CD8-positive, alpha-beta memory T cell (primary cell): ENCODE measurements at regions not wholly inside any gene's neighbourhood (a gene's known extent, or its start where the extent isn't known, plus 50 kb on each side); places are given as distances from the start of the nearest gene placed in this dataset.
A peak's percentile ranks its signal among the peaks of the same experiment; 100 is the strongest.

Experiments
- CTCF ChIA-PET: fragments of 350-600 bp; sonication (Branson Sonifier 250); formaldehyde crosslinking; loops from one replicate; lab custom pipeline; 2021; ENCODE audit warnings: antibody characterized with exemption; lab: Charles Lee
- POLR2A ChIA-PET: fragments of 350-600 bp; sonication (Branson Sonifier 250); formaldehyde crosslinking; loops from one replicate; lab custom pipeline; 2021; ENCODE audit warnings: antibody characterized with exemption; lab: Charles Lee
- DNase-seq, 5 donors: peaks; one replicate each; pipeline versions ENCODE4 v3.0.0 to v3.0.0-alpha.2; 2020 to 2022; ENCODE audit warnings: mixed read lengths in 1 of 5
- H3K27ac ChIP-seq: one replicate; pipeline ENCODE4 v1.7.0; 2013; ENCODE audit warnings: low read depth, mild to moderate bottlenecking, low read length, moderate library complexity
- H3K27me3 ChIP-seq: 2 replicates; pipeline ENCODE4 v1.7.0; 2013; ENCODE audit warnings: low read length, mild to moderate bottlenecking; ENCODE audit not compliant: insufficient read depth, poor library complexity, severe bottlenecking
- H3K36me3 ChIP-seq: 2 replicates; pipeline ENCODE4 v1.7.0; 2013; ENCODE audit warnings: mild to moderate bottlenecking, low read length, moderate library complexity; ENCODE audit not compliant: insufficient read depth
- H3K4me1 ChIP-seq: 2 replicates; pipeline ENCODE4 v1.7.0; 2013; ENCODE audit warnings: mild to moderate bottlenecking, low read length, moderate library complexity; ENCODE audit not compliant: insufficient read depth
- H3K4me3 ChIP-seq: 2 replicates; pipeline ENCODE4 v1.7.0; 2013; ENCODE audit warnings: mild to moderate bottlenecking, low read length
- H3K9me3 ChIP-seq: 2 replicates; pipeline ENCODE4 v1.7.0; 2013; ENCODE audit warnings: mild to moderate bottlenecking, low read length
- H3K27ac Mint-ChIP-seq, 8 donors: one replicate each; pipeline ENCODE4 v1.8.0; 2020 to 2021; ENCODE audit warnings: mixed read lengths in 8 of 8, mild to moderate bottlenecking in 6 of 8, inconsistent platforms in 3 of 8, moderate library complexity in 3 of 8
- H3K27me3 Mint-ChIP-seq, 2 donors: one replicate each; pipeline ENCODE4 v1.8.0; 2020 to 2021; ENCODE audit warnings: mixed read lengths in 2 of 2, mild to moderate bottlenecking in 1 of 2, moderate library complexity in 1 of 2
- H3K36me3 Mint-ChIP-seq, 3 donors: one replicate each; pipeline ENCODE4 v1.8.0; 2020 to 2021; ENCODE audit warnings: mixed read lengths in 3 of 3, inconsistent platforms in 1 of 3, mild to moderate bottlenecking in 1 of 3
- H3K4me1 Mint-ChIP-seq, 3 donors: one replicate each; pipeline ENCODE4 v1.8.0; 2020 to 2021; ENCODE audit warnings: mixed read lengths in 3 of 3, inconsistent platforms in 1 of 3, mild to moderate bottlenecking in 1 of 3
- H3K4me3 Mint-ChIP-seq, 7 donors: one replicate each; pipeline ENCODE4 v1.8.0; 2020 to 2021; ENCODE audit warnings: mixed read lengths in 7 of 7, mild to moderate bottlenecking in 6 of 7, moderate library complexity in 4 of 7, inconsistent platforms in 2 of 7
- H3K9me3 Mint-ChIP-seq, 5 donors: one replicate each; pipeline ENCODE4 v1.8.0; 2020 to 2022; ENCODE audit warnings: mixed read lengths in 5 of 5, mild to moderate bottlenecking in 3 of 5, moderate library complexity in 2 of 5, inconsistent platforms in 1 of 5

DNA sequence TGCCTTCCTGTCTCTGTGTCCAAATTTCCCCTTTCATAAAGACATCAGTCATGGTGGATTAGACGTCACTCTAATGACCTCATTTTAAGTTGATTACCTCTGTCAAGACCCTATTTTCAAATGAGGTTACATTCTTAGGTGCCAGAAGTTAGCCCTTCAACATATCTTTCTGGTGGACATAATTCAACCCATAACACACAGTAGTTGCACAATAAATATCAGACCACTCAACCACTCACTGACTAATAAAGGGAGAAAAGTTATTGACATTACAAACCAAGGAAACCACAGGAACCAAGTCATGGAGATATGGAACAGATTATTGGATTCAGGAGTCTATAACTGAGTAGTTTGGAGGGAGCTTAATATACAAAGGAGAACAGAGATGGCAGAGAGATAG is 377.4 kb upstream of the ACVR2A start:
- no peak overlapping the region for H3K27ac ChIP-seq
- H3K4me1 ChIP-seq, result no peaks in the 10 kb centered on the region
- H3K9me3 ChIP-seq, result no peaks in the 10 kb centered on the region
- H3K27me3 ChIP-seq, result no peaks in the 10 kb centered on the region
- CTCF ChIA-PET, result no interaction called here
- no peak for DNase-seq
- Mint-ChIP-seq H3K27ac (no peak overlapping the region), H3K4me1 (no peaks in the 10 kb centered on the region), H3K9me3 (no peaks in the 10 kb centered on the region), H3K27me3 (no peaks in the 10 kb centered on the region), H3K4me3 (no peak overlapping the region), H3K36me3 (no peaks in the 10 kb centered on the region)
- H3K4me3 ChIP-seq, result no peak overlapping the region
- no peaks in the 10 kb centered on the region for H3K36me3 ChIP-seq
- POLR2A ChIA-PET, result no interaction called here

- H3K27ac Mint-ChIP-seq, result no peak overlapping the region
- H3K9me3 ChIP-seq, result no peaks in the 10 kb centered on the region
- no peak overlapping the region for H3K27ac ChIP-seq
- no peaks in the 10 kb centered on the region for H3K27me3 ChIP-seq
- no peaks in the 10 kb centered on the region for H3K27me3 Mint-ChIP-seq
- no peaks in the 10 kb centered on the region for H3K9me3 Mint-ChIP-seq
- no peaks in the 10 kb centered on the region for H3K36me3 Mint-ChIP-seq
- no peaks in the 10 kb centered on the region for H3K4me1 ChIP-seq
- no peak for DNase-seq
- ChIA-PET CTCF (no interaction called here), POLR2A (no interaction called here)
- no peaks in the 10 kb centered on the region for H3K36me3 ChIP-seq
- H3K4me1 Mint-ChIP-seq, result no peaks in the 10 kb centered on the region
- no peak overlapping the region for H3K4me3 Mint-ChIP-seq
- H3K4me3 ChIP-seq, result no peak overlapping the region
Observed at GRCh38 chr2:147464737-147465357, 380.0 kb upstream of the ACVR2A start.

- no peaks in the 10 kb centered on the region for H3K9me3 ChIP-seq
- H3K27ac Mint-ChIP-seq, result no peak overlapping the region
- H3K4me1 ChIP-seq, result no peaks in the 10 kb centered on the region
- DNase-seq, result no peak
- H3K4me3 ChIP-seq, result no peak overlapping the region
- no peaks in the 10 kb centered on the region for H3K36me3 Mint-ChIP-seq
- H3K4me1 Mint-ChIP-seq, result no peaks in the 10 kb centered on the region
- no peak overlapping the region for H3K27ac ChIP-seq
- CTCF ChIA-PET, result no interaction called here
- H3K27me3 ChIP-seq, result no peaks in the 10 kb centered on the region
- POLR2A ChIA-PET, result no interaction called here
- H3K9me3 Mint-ChIP-seq, result no peaks in the 10 kb centered on the region
- no peaks in the 10 kb centered on the region for H3K27me3 Mint-ChIP-seq
- H3K36me3 ChIP-seq, result no peaks in the 10 kb centered on the region
- H3K4me3 Mint-ChIP-seq, result no peak overlapping the region
Observed at GRCh38 chr2:147463881-147464520, 380.8 kb upstream of the ACVR2A start.

DNA sequence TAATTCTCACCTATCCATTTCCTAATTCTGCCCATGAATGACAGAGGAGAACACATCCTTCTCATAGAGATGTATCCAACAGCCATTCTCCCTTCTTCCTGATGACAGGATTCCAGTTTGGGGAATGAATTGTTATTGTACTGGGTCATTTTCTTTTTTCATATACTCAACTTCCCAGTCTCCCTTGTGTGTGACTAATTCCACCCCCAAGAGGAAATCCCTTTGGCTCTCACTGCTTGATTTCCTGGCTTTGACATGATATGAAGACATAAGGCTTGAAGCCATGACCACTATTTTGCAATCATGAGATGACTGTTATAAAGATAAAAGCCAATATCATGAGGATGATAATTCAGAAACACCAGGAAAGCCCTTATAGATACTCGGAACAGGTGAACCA is 384.7 kb upstream of the ACVR2A start:
- Mint-ChIP-seq H3K27ac (peak overlapping the region in 1 of 8 donors; percentile 26), H3K27me3 (no peaks in the 10 kb centered on the region), H3K4me1 (no peaks in the 10 kb centered on the region), H3K4me3 (no peak overlapping the region), H3K36me3 (no peaks in the 10 kb centered on the region), H3K9me3 (no peaks in the 10 kb centered on the region)
- DNase-seq, result no peak
- Histone ChIP-seq H3K36me3 (no peaks in the 10 kb centered on the region), H3K27ac (no peak overlapping the region), H3K4me3 (no peak overlapping the region), H3K4me1 (no peaks in the 10 kb centered on the region), H3K27me3 (no peaks in the 10 kb centered on the region), H3K9me3 (no peaks in the 10 kb centered on the region)
- CTCF ChIA-PET, result interaction anchor here (1.0 kb wide), 1 partner anchor 11 kb away, joined by 3 read pairs; no protein-coding TSS in a partner anchor
- POLR2A ChIA-PET, result no interaction called here

GRCh38 chr2:147456779-147457178 is 388.1 kb upstream of the ACVR2A start:
- H3K4me3 Mint-ChIP-seq, result no peak overlapping the region
- no peak overlapping the region for H3K27ac ChIP-seq
- CTCF ChIA-PET, result no interaction called here
- no peak for DNase-seq
- H3K4me3 ChIP-seq, result no peak overlapping the region
- H3K9me3 ChIP-seq, result no peaks in the 10 kb centered on the region
- no peaks in the 10 kb centered on the region for H3K36me3 Mint-ChIP-seq
- no peak overlapping the region for H3K27ac Mint-ChIP-seq
- H3K9me3 Mint-ChIP-seq, result no peaks in the 10 kb centered on the region
- H3K27me3 Mint-ChIP-seq, result no peaks in the 10 kb centered on the region
- H3K4me1 Mint-ChIP-seq, result peaks cover 0 to 4% (median 0%) of the 10 kb centered on the region in 3 donors
- POLR2A ChIA-PET, result no interaction called here
- no peaks in the 10 kb centered on the region for H3K36me3 ChIP-seq
- no peaks in the 10 kb centered on the region for H3K27me3 ChIP-seq
- no peaks in the 10 kb centered on the region for H3K4me1 ChIP-seq

DNA sequence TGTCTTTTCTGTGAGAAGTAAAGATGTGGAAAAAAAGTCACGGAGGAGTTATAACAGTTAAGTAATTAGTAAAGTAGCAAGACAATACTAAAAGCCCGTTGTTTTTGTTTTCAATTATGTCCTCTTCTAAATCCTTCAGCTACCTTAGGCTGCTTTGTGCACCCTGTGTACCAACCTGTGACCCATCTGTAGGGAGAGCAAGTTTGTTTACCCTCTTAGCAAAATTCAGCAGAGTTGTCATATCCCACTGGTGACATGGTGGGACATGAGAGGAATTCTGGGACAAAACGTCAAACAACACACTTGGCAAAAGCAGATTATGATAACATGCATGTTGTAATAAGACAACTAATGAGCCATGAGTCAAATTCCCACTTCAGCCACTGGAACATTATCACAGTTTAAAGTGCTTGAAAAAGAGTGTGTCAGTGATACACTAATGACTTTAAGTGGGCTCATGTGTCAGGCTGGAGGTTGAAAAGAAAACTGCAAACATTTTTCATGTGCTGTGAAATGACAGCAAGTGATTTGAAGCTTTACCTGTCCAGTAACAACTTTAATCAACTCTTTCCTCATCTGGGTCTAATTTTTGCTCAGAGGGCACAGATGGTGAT is 392.8 kb upstream of the ACVR2A start:
- Mint-ChIP-seq H3K4me1 (peaks cover 2 to 26% (median 9%) of the 10 kb centered on the region in 3 donors), H3K4me3 (no peak overlapping the region), H3K36me3 (no peaks in the 10 kb centered on the region), H3K27me3 (no peaks in the 10 kb centered on the region), H3K9me3 (no peaks in the 10 kb centered on the region), H3K27ac (peak overlapping the region in 1 of 8 donors; percentile 78)
- H3K4me3 ChIP-seq, result no peak overlapping the region
- no peaks in the 10 kb centered on the region for H3K27me3 ChIP-seq
- no peaks in the 10 kb centered on the region for H3K9me3 ChIP-seq
- no peak for DNase-seq
- no peaks in the 10 kb centered on the region for H3K4me1 ChIP-seq
- CTCF ChIA-PET, result no interaction called here
- H3K27ac ChIP-seq, result no peak overlapping the region
- H3K36me3 ChIP-seq, result no peaks in the 10 kb centered on the region
- POLR2A ChIA-PET, result no interaction called here

DNA sequence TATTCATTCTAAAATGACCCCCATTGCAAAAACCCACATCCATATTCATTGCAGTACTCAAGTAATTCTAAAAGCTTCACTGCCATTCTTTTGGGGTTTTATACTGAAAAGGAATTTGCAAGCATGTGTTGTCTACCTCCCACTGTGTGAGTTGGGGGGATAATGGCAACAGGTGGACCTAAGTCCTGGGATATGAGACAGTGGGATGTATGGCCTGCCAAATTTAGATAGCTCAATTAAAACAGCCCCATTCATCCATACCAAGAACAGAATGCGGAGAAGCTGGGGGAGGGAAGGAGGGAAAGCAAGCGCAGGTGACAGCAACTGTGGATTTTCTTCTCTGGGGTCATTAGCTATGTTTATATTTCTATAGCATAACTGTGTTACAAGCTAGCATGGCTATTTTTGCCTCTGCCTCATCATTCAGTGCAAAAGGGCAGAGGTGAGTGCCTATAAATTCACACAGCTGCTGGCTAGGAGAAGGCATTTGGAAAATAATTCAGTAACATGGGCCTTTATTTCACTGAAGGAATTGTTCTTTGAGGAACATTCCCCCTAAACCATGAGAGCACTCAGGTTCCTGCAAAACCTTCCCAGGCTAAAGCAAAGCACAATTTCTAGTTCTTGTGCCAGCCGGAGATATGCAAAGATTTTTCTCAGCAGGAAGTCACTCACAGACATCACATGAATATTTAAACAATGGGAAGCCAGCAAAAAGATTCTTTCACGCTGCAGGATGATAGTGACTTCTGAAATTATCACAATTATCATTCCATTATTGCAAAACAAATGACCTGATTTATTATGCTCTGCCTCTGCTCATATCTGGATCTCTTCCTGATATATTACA is 393.9 kb upstream of the ACVR2A start:
- H3K4me3 Mint-ChIP-seq, result no peak overlapping the region
- Histone ChIP-seq H3K9me3 (no peaks in the 10 kb centered on the region), H3K4me3 (no peak overlapping the region), H3K4me1 (no peaks in the 10 kb centered on the region), H3K27me3 (no peaks in the 10 kb centered on the region), H3K27ac (no peak overlapping the region), H3K36me3 (no peaks in the 10 kb centered on the region)
- no peaks in the 10 kb centered on the region for H3K36me3 Mint-ChIP-seq
- peaks cover 0 to 2% (median 0%) of the 10 kb centered on the region in 5 donors for H3K9me3 Mint-ChIP-seq
- H3K27ac Mint-ChIP-seq, result peak overlapping the region in 4 of 8 donors; percentile 19 to 98 (median 88)
- ChIA-PET CTCF (no interaction called here), POLR2A (no interaction called here)
- no peaks in the 10 kb centered on the region for H3K27me3 Mint-ChIP-seq
- DNase-seq, result no peak
- peaks cover 2 to 26% (median 9%) of the 10 kb centered on the region in 3 donors for H3K4me1 Mint-ChIP-seq
